Right lobe of liver (tissue), 6 donors: ENCODE measurements at regions not wholly inside any gene's neighbourhood (a gene's known extent, or its start where the extent isn't known, plus 50 kb on each side); places are given as distances from the start of the nearest gene placed in this dataset.
"Not testable (repeated sequence)": the region's sequence is repeated elsewhere in the genome, so short reads cannot be mapped to it uniquely, and the experiment has no call there.

Source experiments
- ATAC-seq, 4 donors: fragments of 200-7000 bp; cut with Tn5 transposase; one replicate each; pipeline ENCODE4 v1.9.1; 2020; ENCODE audit warnings: mild to moderate bottlenecking in 4 of 4, moderate library complexity in 4 of 4
- DNase-seq, 3 donors: peaks; one replicate each; pipeline ENCODE4 v3.0.0-alpha.2; 2020
- H3K27ac ChIP-seq, 3 donors: fragments of 200-600 bp; one replicate each; pipeline ENCODE4 v1.8.0; 2022
- H3K27me3 ChIP-seq, 2 donors: fragments of 200-600 bp; one replicate each; pipeline ENCODE4 v1.8.0; 2022
- H3K36me3 ChIP-seq, 4 donors: fragments of 200-600 bp; sonication (generic) in 1 of 4; one replicate each; pipeline versions ENCODE4 v1.5.1 to v1.8.0; 2017 to 2022; ENCODE audit warnings: control low read depth in 1 of 4
- H3K4me1 ChIP-seq, 4 donors: fragments of 200-600 bp; sonication (generic) in 1 of 4; one replicate each; pipeline versions ENCODE4 v1.5.1 to v1.8.0; 2017 to 2022; ENCODE audit warnings: control low read depth in 1 of 4
- H3K4me3 ChIP-seq, 3 donors: fragments of 200-600 bp; one replicate each; pipeline ENCODE4 v1.8.0; 2022
- H3K9me3 ChIP-seq, 4 donors: fragments of 200-600 bp; sonication (generic) in 1 of 4; one replicate each; pipeline versions ENCODE4 v1.5.1 to v1.8.0; 2017 to 2022; ENCODE audit warnings: control low read depth in 1 of 4
- CTCF ChIP-seq, 4 donors: fragments of 200-600 bp in 3 of 4; fragments of 450-650 bp in 1 of 4; IDR thresholded peaks; one replicate each; pipeline versions ENCODE4 v1.5.1 to v1.8.0; 2016 to 2022; ENCODE audit warnings: antibody characterized with exemption in 4 of 4, mild to moderate bottlenecking in 2 of 4
- POLR2A ChIP-seq: fragments of 450-650 bp; IDR thresholded peaks from one replicate; pipeline ENCODE4 v1.6.1; 2017; ENCODE audit warnings: antibody characterized with exemption, mild to moderate bottlenecking
- WGBS: methylation state at CpG from one replicate; pipeline ENCODE4 v1.1.6; 2018; ENCODE audit warnings: low coverage, low lambda C conversion rate; ENCODE audit not compliant: insufficient coverage; ENCODE audit errors: missing lambda C conversion rate; 5-methylcytosine and 5-hydroxymethylcytosine counted together
- intact Hi-C, 2 donors: fragments of 100-400 bp; cut with DNase I; formaldehyde crosslinking; loops; one replicate each; pipeline versions ENCODE4 v1.11.2 to v1.14.1; 2022
- donor health status: DM: no; HTN: yes; CAD: no.
- donor health status: DM: no; HTN: no; CAD: no.
- donor health status: DM: no; HTN: no; CAD: no.
- donor health status: DM: no; HTN: yes; CAD: no.
- donor health status: DM: no; HTN: yes; CAD: no.

DNA sequence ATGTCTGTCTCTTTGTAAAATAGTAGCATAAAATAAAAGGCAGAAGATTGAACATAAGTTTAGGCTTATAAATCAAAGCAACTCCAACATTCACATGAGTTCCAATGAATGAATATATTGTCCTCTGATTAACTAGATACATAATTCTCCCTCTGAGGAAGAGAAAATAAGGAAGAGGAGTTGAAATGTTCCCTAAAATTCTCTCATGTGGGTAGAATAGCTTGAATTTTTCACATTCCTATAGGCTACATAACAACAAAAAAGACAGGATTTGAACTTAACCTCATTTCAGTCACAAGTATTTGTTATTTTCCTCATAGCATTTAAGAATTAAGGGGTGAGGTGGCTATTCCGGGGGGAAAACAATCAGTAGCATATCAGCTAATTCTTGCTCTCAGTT is 462.4 kb upstream of the NDST4 start:
- intact Hi-C loops: no loop called here
- no peak overlapping the region for H3K4me3 ChIP-seq
- H3K9me3 ChIP-seq: no peaks in the 10 kb centered on the region
- ATAC-seq (no peak), DNase-seq (no peak)
- H3K4me1 ChIP-seq: no peaks in the 10 kb centered on the region
- TF ChIP-seq POLR2A: no peak
- TF ChIP-seq CTCF (IDR thresholded peaks at IDR 0.05): no peak
- no peak overlapping the region for H3K27ac ChIP-seq
- 37% methylated on average over 1 of the region's 1 CpG for WGBS
- no peaks in the 10 kb centered on the region for H3K27me3 ChIP-seq
- H3K36me3 ChIP-seq: no peaks in the 10 kb centered on the region

DNA sequence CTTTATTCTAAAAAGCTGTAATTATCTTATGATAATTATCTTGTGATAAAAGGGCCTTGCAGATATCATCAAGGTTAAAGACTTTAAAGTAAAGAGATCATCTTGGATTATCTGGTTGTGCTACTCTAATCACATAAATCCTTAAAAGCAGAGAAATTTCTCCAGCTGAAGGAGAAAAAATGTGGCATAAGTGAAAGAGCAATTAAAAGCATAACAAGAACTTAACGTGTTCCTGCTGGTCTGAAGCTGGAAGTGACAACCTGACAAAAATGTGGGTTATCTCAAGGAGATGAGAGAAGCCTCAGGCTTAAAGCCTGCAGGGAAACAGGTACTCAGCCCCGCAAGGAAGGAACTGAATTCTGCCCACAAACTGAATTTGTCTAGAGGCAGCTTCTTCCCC is 449.1 kb upstream of the NDST4 start:
- H3K4me1 ChIP-seq: no peaks in the 10 kb centered on the region
- TF ChIP-seq POLR2A: no peak
- no peaks in the 10 kb centered on the region for H3K9me3 ChIP-seq
- no peak for DNase-seq
- no peak overlapping the region for H3K4me3 ChIP-seq
- intact Hi-C loops: no loop called here
- no peaks in the 10 kb centered on the region for H3K36me3 ChIP-seq
- no peak for ATAC-seq
- H3K27me3 ChIP-seq: no peaks in the 10 kb centered on the region
- 12% methylated on average over 2 of the region's 2 CpGs for WGBS
- H3K27ac ChIP-seq: no peak overlapping the region

GRCh38 chr4:115548123-115548522 is 434.7 kb upstream of the NDST4 start:
- Histone ChIP-seq H3K27me3 (no peaks in the 10 kb centered on the region), H3K36me3 (no peaks in the 10 kb centered on the region), H3K9me3 (no peaks in the 10 kb centered on the region), H3K4me3 (no peak overlapping the region), H3K27ac (no peak overlapping the region), H3K4me1 (no peaks in the 10 kb centered on the region)
- ATAC-seq (no peak), DNase-seq (no peak)
- TF ChIP-seq CTCF (IDR thresholded peaks at IDR 0.05) (no peak), POLR2A (no peak)
- WGBS: 59% methylated on average over 2 of the region's 2 CpGs
- intact Hi-C loops: no loop called here

DNA sequence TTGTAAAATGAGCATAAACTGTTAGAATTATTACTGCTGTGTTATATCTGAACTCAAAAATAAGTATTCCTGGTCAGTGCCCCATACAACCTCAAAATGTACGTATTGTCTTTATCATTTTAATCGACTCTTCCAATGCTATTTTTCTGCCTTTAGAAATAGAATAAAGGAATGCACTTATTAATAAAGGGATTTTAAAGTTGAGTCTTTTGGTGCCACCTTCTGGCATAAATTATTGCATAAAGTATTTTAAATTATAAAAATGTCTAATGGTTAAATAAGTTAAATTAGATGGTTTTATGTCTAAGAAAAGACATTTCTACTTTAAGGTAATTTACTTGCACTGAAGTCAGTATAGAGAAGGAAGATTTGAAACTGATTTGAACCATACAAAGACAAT is 424.0 kb upstream of the NDST4 start:
- WGBS: 18% methylated on average over 2 of the region's 2 CpGs
- DNase-seq (no peak), ATAC-seq (no peak)
- Histone ChIP-seq H3K36me3 (no peaks in the 10 kb centered on the region), H3K9me3 (no peaks in the 10 kb centered on the region), H3K27me3 (no peaks in the 10 kb centered on the region), H3K4me1 (no peaks in the 10 kb centered on the region), H3K4me3 (no peak overlapping the region), H3K27ac (no peak overlapping the region)
- TF ChIP-seq POLR2A (no peak), CTCF (IDR thresholded peaks at IDR 0.05) (peak in 1 of 4 donors; percentile 8)
- intact Hi-C loops: no loop called here

DNA sequence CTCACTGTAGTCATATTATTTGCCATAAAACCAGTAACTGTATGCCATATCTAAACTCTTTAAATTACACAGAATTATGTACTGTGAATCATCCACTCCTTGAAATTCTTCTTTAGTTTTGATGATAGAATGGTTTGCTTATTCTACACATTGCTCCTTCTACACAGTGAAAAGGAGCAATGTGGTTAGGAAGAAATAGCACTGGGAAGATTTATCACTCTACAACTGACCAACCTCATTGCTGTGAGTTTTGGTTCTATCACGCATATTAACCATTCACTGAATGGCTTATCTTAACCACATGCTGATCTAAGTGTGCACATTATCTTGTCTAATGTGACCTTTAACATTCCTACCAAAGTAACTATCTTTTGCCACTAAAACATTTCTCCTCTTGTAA is 415.7 kb upstream of the NDST4 start:
- no peaks in the 10 kb centered on the region for H3K27me3 ChIP-seq
- no peak for ATAC-seq
- DNase-seq: no peak
- H3K4me1 ChIP-seq: no peaks in the 10 kb centered on the region
- intact Hi-C loops: no loop called here
- WGBS: 67% methylated on average over 1 of the region's 1 CpG
- no peak overlapping the region for H3K27ac ChIP-seq
- no peak overlapping the region for H3K4me3 ChIP-seq
- no peak for TF ChIP-seq CTCF (IDR thresholded peaks at IDR 0.05)
- TF ChIP-seq POLR2A: no peak
- no peaks in the 10 kb centered on the region for H3K9me3 ChIP-seq
- no peaks in the 10 kb centered on the region for H3K36me3 ChIP-seq

DNA sequence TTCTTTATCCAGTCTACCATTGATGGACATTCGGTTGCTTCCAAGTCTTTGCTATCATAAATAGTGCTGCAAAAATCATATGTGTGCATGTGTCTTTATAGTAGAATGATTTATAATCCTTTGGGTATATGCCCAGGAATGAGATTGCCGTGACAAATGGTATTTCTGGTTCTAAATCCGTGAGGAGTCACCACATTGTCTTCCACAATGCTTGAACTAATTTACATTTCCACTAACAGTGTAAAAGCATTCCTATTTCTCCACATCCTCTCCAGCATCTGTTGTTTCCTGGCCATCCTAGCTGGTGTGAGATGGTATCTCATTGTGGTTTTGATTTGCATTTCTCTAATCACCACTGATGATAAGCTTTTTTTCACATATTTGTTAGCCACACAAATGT is 406.1 kb upstream of the NDST4 start:
- intact Hi-C loops, H3K4me1 ChIP-seq, H3K36me3 ChIP-seq, ATAC-seq, H3K4me3 ChIP-seq, H3K9me3 ChIP-seq, H3K27ac ChIP-seq, H3K27me3 ChIP-seq, DNase-seq: not testable (repeated sequence)
- WGBS: 39% methylated on average over 3 of the region's 3 CpGs
